GM21576 (cell line): ENCODE measurements at regions not wholly inside any gene's neighbourhood (a gene's known extent, or its start where the extent isn't known, plus 50 kb on each side); places are given as distances from the start of the nearest gene placed in this dataset.
"Not testable (repeated sequence)": the region's sequence is repeated elsewhere in the genome, so short reads cannot be mapped to it uniquely, and the experiment has no call there.

Source experiments
- ATAC-seq: cut with Tn5 transposase; IDR thresholded peaks from one replicate; pipeline ENCODE4 v1.9.1; 2021; ENCODE audit warnings: mild to moderate bottlenecking, moderate library complexity; ENCODE audit not compliant: unreplicated experiment

- ATAC-seq, result no peak
Measured at GRCh38 chr7:126022452-126022851, 1092.8 kb upstream of the POT1 start.

- ATAC-seq, result no peak
Measured at GRCh38 chr7:126016722-126017121, 1087.1 kb upstream of the POT1 start.

GRCh38 chr7:126005064-126005463 lies 1075.4 kb upstream of the POT1 start:
- no peak for ATAC-seq

GRCh38 chr7:126001349-126001748 lies 1071.7 kb upstream of the POT1 start:
- ATAC-seq, result no peak

GRCh38 chr7:125984795-125985194 lies 1055.2 kb upstream of the POT1 start:
- no peak for ATAC-seq

- ATAC-seq, result no peak
Measured at GRCh38 chr7:125971656-125972055, 1042.0 kb upstream of the POT1 start.

- no peak for ATAC-seq
Measured at GRCh38 chr7:125966278-125967048, 1036.8 kb upstream of the POT1 start.

GRCh38 chr7:125934955-125935354 lies 1005.3 kb upstream of the POT1 start:
- ATAC-seq, result no peak

GRCh38 chr7:125934539-125934938 lies 1004.9 kb upstream of the POT1 start:
- ATAC-seq, result no peak

GRCh38 chr7:125930848-125931247 lies 1001.2 kb upstream of the POT1 start:
- no peak for ATAC-seq

GRCh38 chr7:125927556-125927955 lies 997.9 kb upstream of the POT1 start:
- ATAC-seq, result no peak

- ATAC-seq, result no peak
Measured at GRCh38 chr7:125926621-125927020, 997.0 kb upstream of the POT1 start.

GRCh38 chr7:125924037-125924436 lies 994.4 kb upstream of the POT1 start:
- no peak for ATAC-seq

- not testable (repeated sequence) for ATAC-seq
Measured at GRCh38 chr7:125915381-125915948, 985.8 kb upstream of the POT1 start.

- ATAC-seq, result no peak
Measured at GRCh38 chr7:125908711-125909110, 979.1 kb upstream of the POT1 start.

- no peak for ATAC-seq
Measured at GRCh38 chr7:125899577-125899976, 970.0 kb upstream of the POT1 start.

- no peak for ATAC-seq
Measured at GRCh38 chr7:125892434-125892833, 962.8 kb upstream of the POT1 start.

- ATAC-seq, result no peak
Measured at GRCh38 chr7:125878988-125879387, 949.4 kb upstream of the POT1 start.

- ATAC-seq, result no peak
Measured at GRCh38 chr7:125878235-125878956, 948.8 kb upstream of the POT1 start.

GRCh38 chr7:125877246-125877645 lies 947.6 kb upstream of the POT1 start:
- no peak for ATAC-seq

- no peak for ATAC-seq
Measured at GRCh38 chr7:125876431-125876830, 946.8 kb upstream of the POT1 start.

GRCh38 chr7:125871431-125871830 lies 941.8 kb upstream of the POT1 start:
- ATAC-seq, result no peak
